GM18502 (cell line): ENCODE measurements at regions not wholly inside any gene's neighbourhood (a gene's known extent, or its start where the extent isn't known, plus 50 kb on each side); places are given as distances from the start of the nearest gene placed in this dataset.

Source experiments
- ATAC-seq: cut with Tn5 transposase; IDR thresholded peaks from one replicate; pipeline ENCODE4 v1.9.1; 2021; ENCODE audit warnings: mild to moderate bottlenecking; ENCODE audit not compliant: unreplicated experiment, poor library complexity

GRCh38 chrX:39163581-39164126 lies 362.4 kb downstream of the MID1IP1 start:
- ATAC-seq = no peak

- ATAC-seq = no peak
Observed at GRCh38 chrX:39164212-39164611, 363.0 kb downstream of the MID1IP1 start.

GRCh38 chrX:39165185-39165584 lies 363.9 kb downstream of the MID1IP1 start:
- no peak for ATAC-seq

GRCh38 chrX:39165773-39166172 lies 364.5 kb downstream of the MID1IP1 start:
- no peak for ATAC-seq

- ATAC-seq = no peak
Observed at GRCh38 chrX:39167791-39168190, 366.5 kb downstream of the MID1IP1 start.

GRCh38 chrX:39168609-39169008 lies 367.4 kb downstream of the MID1IP1 start:
- no peak for ATAC-seq

GRCh38 chrX:39169976-39170375 lies 368.7 kb downstream of the MID1IP1 start:
- ATAC-seq = no peak

GRCh38 chrX:39170464-39170863 lies 369.2 kb downstream of the MID1IP1 start:
- ATAC-seq = no peak

- ATAC-seq = no peak
Observed at GRCh38 chrX:39171686-39172085, 370.4 kb downstream of the MID1IP1 start.

GRCh38 chrX:39174241-39174771 lies 373.0 kb downstream of the MID1IP1 start:
- ATAC-seq = no peak

GRCh38 chrX:39174772-39175417 lies 373.6 kb downstream of the MID1IP1 start:
- ATAC-seq = no peak

GRCh38 chrX:39175418-39176057 lies 374.3 kb downstream of the MID1IP1 start:
- no peak for ATAC-seq

GRCh38 chrX:39176105-39176504 lies 374.8 kb downstream of the MID1IP1 start:
- no peak for ATAC-seq

GRCh38 chrX:39189431-39189830 lies 388.2 kb downstream of the MID1IP1 start:
- ATAC-seq = no peak

GRCh38 chrX:39194673-39195072 lies 393.4 kb downstream of the MID1IP1 start:
- ATAC-seq = no peak

- no peak for ATAC-seq
Observed at GRCh38 chrX:39195156-39195555, 393.9 kb downstream of the MID1IP1 start.

GRCh38 chrX:39196192-39197102 lies 395.2 kb downstream of the MID1IP1 start:
- peak; percentile 96 for ATAC-seq

- no peak for ATAC-seq
Observed at GRCh38 chrX:39199429-39199828, 398.2 kb downstream of the MID1IP1 start.

GRCh38 chrX:39201305-39201990 lies 400.2 kb downstream of the MID1IP1 start:
- ATAC-seq = no peak

- no peak for ATAC-seq
Observed at GRCh38 chrX:39202641-39203040, 401.4 kb downstream of the MID1IP1 start.
